ENCODE measurements at regions not wholly inside any gene's neighbourhood (a gene's known extent, or its start where the extent isn't known, plus 50 kb on each side); places are given as distances from the start of the nearest gene placed in this dataset.
A peak's percentile ranks its signal among the peaks of the same experiment; 100 is the strongest.

DNA sequence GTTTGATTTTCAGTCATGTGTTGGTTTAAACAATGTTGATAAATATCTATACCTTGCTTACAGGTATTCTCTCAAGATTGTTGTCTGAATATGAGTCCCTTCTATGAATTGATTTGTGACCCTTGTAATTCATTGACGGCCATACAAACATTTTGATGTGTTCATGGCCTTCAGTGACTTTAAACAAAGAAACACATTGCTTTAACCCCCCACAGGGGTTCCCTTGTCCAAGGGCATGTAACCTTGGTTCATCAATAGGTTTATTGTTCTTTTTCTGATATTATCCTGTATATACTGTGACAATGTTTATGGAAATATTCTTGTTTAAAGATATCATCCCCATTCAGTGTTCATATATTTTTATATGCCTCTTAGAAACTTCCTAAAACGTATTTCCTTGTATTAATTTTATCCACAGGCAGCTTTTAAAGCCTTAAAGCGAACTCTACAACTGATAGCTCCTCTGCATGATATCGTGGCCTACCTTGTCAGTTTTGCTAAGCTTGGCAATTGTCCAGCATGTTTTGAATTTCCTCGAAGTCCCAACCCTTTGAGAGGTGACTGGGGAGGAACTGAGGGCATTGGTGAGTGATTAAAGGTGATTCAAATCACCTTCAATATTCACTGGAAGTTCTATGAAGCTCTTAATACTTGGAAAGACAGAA lies 87.0 kb downstream of the CD164 start:
- peak overlapping the region; percentile 43; the same call in 1 of the 2 replicates for H3K27ac ChIP-seq
- TF ChIP-seq, protein P1, sequence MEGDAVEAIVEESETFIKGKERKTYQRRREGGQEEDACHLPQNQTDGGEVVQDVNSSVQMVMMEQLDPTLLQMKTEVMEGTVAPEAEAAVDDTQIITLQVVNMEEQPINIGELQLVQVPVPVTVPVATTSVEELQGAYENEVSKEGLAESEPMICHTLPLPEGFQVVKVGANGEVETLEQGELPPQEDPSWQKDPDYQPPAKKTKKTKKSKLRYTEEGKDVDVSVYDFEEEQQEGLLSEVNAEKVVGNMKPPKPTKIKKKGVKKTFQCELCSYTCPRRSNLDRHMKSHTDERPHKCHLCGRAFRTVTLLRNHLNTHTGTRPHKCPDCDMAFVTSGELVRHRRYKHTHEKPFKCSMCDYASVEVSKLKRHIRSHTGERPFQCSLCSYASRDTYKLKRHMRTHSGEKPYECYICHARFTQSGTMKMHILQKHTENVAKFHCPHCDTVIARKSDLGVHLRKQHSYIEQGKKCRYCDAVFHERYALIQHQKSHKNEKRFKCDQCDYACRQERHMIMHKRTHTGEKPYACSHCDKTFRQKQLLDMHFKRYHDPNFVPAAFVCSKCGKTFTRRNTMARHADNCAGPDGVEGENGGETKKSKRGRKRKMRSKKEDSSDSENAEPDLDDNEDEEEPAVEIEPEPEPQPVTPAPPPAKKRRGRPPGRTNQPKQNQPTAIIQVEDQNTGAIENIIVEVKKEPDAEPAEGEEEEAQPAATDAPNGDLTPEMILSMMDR (IDR thresholded peaks at IDR 0.05): no peak
- TF ChIP-seq ZFX (IDR thresholded peaks at IDR 0.05; ENCODE audit: borderline replicate concordance): no peak

DNA sequence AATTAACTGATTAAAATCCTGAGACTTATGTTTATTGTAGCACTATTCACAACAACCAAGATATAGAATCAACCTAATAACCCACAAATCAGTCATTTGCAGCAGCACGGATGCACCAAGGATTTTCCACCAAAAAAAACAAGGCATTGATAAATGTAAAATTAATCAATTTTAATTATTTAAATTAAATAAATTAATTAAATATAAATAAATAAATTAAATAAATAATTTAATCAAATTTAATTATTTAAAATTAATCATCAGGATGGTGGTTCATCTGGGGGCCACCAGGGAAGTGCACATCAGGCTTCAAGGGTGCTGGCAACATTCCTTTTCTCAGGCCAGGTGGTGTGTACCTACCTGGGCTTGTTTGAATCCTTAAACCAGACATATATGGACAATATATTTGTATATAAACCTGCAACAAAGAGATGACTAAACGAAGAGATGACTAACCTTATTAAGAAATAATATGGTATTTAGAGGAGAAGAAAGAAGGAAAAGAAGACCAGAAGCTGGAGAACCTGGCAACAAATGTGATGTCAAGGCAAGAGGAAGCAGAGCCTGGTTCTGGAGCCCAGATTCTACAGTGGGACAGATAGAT lies 89.2 kb downstream of the CD164 start:
- no peak for TF ChIP-seq ZFX (IDR thresholded peaks at IDR 0.05; ENCODE audit: borderline replicate concordance)
- TF ChIP-seq, protein P1 (IDR thresholded peaks at IDR 0.05): no peak
- peak overlapping the region; percentile 58 for H3K27ac ChIP-seq

DNA sequence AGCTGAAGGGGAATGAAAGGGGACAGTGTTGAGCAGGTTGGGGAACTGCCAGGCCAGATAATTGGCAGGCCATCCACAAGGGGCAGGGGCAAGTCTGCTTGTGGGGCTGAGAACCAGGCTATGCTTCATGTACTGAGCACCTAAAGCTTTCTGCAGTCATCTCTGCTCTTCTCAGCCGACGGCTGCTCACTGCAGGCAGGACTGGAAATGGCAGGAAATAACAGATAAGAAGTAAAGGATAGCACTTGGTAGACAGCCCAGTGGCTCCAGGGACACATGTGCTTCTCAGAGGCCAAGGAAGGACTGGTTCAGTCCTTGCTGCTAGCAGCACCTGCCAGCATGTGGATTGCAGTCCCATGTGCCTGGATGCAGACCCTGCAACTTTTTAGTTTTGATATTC lies 89.8 kb downstream of the CD164 start:
- TF ChIP-seq, protein P1 (IDR thresholded peaks at IDR 0.05): no peak
- no peak for TF ChIP-seq ZFX (IDR thresholded peaks at IDR 0.05; ENCODE audit: borderline replicate concordance)
- H3K27ac ChIP-seq: no peak overlapping the region

DNA sequence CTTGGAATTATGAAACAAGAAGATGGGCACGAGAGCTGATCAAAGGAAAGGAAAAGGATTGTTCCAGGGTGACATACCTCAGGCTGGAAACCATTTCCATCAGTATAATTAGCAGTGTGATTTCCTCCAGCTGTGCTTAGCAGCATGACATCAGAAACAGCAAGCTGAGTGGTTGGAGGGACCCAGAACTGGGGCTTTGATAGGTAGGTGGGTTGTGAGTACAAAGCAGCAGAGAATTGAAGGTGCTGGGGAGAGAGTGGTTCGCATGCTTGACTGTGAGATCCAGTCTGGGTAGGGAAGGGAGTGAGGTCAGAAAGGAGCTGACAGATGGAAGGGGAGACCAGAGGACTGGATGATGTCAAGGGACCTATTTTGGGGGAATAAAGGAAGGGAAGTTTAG lies 90.4 kb downstream of the CD164 start:
- no peak overlapping the region for H3K27ac ChIP-seq
- TF ChIP-seq, protein P1 (IDR thresholded peaks at IDR 0.05): no peak
- no peak for TF ChIP-seq ZFX (IDR thresholded peaks at IDR 0.05; ENCODE audit: borderline replicate concordance)

DNA sequence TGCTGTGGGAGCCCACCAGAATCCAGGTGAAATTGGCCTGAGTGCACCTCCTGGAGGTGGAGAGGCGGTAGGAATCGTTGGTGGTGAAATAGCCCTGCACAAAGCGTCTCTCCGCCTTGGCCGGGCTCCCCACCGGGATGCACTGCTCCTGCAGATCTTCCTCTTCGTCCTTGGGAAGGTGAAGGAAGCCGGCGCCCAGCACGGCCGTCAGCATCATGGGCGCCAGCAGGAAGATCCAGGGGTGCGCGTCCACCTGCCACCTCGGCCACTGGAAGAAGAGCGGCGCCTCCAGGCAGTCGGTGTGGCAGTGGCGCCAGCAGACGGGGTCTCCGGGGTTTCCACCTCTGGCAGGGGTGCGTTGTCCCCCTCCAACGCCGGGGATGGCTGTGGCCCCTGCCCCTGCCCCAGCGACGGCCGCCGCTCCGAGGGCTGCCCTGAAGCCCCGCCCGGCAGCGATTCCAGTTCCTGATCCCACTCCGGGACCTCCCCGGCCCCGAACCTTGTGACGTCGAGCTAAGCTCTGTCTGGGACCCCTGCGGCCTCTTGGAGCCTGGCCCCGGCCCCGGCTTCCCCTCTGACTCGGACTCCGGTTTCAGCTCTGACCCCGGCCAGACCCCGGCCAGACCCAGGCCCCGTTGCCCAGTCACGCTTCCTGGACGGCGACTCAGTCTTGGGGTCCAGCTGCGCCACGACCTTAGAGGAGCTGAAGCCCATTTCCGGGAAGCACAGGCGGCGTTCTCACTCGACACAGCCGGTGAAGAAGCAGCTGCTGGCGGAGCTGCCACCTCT lies 91.9 kb downstream of the CD164 start:
- TF ChIP-seq, protein P1 (IDR thresholded peaks at IDR 0.05): no peak
- no peak for TF ChIP-seq ZFX (IDR thresholded peaks at IDR 0.05; ENCODE audit: borderline replicate concordance)
- H3K27ac ChIP-seq: no peak overlapping the region

DNA sequence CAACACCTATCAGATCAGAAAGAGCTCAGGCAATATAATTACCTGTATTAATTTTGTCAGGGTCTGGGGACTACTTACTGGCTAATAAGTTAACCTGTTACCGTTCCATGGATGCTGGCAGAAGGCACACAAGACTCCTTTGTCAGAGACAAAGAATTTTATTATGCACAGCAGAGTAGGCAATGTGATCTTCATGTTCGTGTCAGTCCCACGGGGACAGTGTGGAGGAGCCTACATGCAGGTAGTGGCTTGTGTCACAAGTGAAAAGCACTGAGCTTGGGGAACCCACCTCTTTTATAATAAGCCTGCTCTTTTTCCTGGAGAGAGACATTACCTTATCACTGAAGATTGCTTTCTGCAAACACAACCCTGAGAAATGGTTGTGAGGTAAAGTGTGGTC lies 96.9 kb downstream of the CD164 start:
- TF ChIP-seq, protein P1 (IDR thresholded peaks at IDR 0.05): no peak
- TF ChIP-seq ZFX (IDR thresholded peaks at IDR 0.05; ENCODE audit: borderline replicate concordance): no peak
- H3K27ac ChIP-seq: no peak overlapping the region

DNA sequence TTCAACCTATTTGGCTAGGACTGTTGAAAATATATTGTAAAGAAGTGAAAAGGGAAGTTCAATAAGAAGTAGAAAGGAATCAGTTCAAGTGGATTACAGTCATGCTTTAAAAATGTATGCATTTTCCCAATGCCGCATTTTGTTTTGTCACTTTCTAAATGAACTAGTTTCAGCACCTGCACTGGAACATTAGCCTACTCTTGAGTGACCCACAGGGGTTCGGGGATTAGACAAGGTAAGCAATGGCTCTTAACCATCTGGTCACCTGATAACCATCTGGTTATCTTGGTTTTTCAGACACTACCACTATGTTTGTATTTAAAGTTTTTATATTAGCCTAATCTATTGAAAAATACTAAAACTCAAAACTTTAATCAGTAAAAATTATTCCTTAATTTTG lies 97.6 kb downstream of the CD164 start:
- no peak for TF ChIP-seq ZFX (IDR thresholded peaks at IDR 0.05; ENCODE audit: borderline replicate concordance)
- TF ChIP-seq, protein P1 (IDR thresholded peaks at IDR 0.05): no peak

More for the DNA sequence above, 97.6 kb downstream of the CD164 start:
- H3K27ac ChIP-seq: no peak overlapping the region
